ENCODE measurements at regions not wholly inside any gene's neighbourhood (a gene's known extent, or its start where the extent isn't known, plus 50 kb on each side); places are given as distances from the start of the nearest gene placed in this dataset.

DNA sequence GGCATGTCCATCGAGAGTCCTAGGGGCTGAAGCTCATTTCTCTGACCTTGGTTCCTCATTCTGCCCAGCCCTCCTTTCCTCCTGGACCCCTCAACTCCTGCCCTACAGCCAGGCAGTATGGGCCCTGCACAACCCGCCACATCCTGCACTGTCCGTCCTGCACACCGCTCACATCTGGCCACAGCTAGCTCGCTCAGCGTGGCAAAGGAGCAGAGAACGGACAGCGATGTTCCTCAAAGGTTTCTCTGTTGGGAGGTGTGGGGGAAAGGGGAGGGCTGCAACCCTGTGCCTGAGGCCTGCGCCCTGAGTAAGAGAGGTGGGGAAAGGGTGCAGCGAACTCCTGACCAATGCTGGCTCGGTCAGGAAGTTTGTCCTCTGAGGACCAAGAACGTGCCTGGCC, 90.1 kb downstream of the PXDC1 start:
- H3K27ac ChIP-seq: no peak overlapping the region
- no peak for TF ChIP-seq CTCF (conservative IDR thresholded peaks at IDR 0.05)
- TF ChIP-seq ZFX (IDR thresholded peaks at IDR 0.05): no peak

DNA sequence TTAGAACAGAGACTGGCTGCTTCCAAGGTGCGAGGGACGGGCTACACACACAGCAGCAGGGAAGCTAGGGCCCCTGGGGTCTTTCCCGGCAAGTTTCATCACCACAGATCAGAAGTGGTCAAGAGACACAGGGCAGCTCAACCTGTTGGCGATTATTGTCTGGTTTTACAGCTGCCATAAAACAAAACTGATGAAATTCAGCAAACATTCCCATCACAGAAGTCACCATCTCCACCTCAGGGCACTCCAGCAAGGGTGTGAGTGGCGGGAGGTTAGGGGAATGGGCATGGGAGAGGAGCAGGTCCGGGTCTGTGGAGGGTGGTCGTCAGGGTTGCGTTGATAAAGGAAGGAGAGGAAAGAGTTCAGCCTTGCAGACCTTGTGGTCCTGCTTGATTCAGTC, 91.0 kb downstream of the PXDC1 start:
- H3K27ac ChIP-seq: no peak overlapping the region
- TF ChIP-seq CTCF (conservative IDR thresholded peaks at IDR 0.05): no peak
- TF ChIP-seq ZFX (IDR thresholded peaks at IDR 0.05): no peak

GRCh38 chr6:3659748-3660147, 91.8 kb downstream of the PXDC1 start:
- TF ChIP-seq ZFX (IDR thresholded peaks at IDR 0.05) (no peak), CTCF (conservative IDR thresholded peaks at IDR 0.05) (no peak)

GRCh38 chr6:3656076-3656475, 95.4 kb downstream of the PXDC1 start:
- TF ChIP-seq ZFX (IDR thresholded peaks at IDR 0.05) (no peak), CTCF (conservative IDR thresholded peaks at IDR 0.05) (no peak)
- H3K27ac ChIP-seq: no peak overlapping the region

More at GRCh38 chr6:3659748-3660147, 91.8 kb downstream of the PXDC1 start:
- no peak overlapping the region for H3K27ac ChIP-seq

GRCh38 chr6:3654898-3655297, 96.6 kb downstream of the PXDC1 start:
- H3K27ac ChIP-seq: no peak overlapping the region
- TF ChIP-seq ZFX (IDR thresholded peaks at IDR 0.05): no peak
- TF ChIP-seq CTCF (conservative IDR thresholded peaks at IDR 0.05): no peak

DNA sequence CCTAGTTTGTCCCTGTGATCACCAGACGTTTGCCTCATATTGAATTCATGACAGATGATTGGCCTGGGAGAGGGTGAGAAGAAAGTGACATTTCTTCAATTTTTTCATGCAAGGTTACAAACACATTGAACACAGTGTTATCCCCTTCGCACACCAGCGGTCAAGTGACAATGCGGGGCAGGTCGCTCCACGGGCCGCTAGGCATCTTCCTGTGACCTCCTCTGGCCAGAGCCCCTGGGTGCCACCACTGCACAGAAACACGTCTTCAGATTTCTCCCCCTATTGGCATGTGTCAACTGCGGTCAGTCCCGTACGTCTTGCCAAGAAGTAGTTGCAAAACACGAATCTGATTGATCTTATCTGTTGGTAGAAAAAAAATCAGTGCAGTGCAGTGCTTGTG, 97.1 kb downstream of the PXDC1 start:
- TF ChIP-seq ZFX (IDR thresholded peaks at IDR 0.05) (no peak), CTCF (conservative IDR thresholded peaks at IDR 0.05) (no peak)

GRCh38 chr6:3653528-3654070, 97.9 kb downstream of the PXDC1 start:
- TF ChIP-seq CTCF (conservative IDR thresholded peaks at IDR 0.05) (no peak), ZFX (IDR thresholded peaks at IDR 0.05) (no peak)
- H3K27ac ChIP-seq: no peak overlapping the region

More for the DNA sequence above, 97.1 kb downstream of the PXDC1 start:
- no peak overlapping the region for H3K27ac ChIP-seq
